ENCODE measurements at regions not wholly inside any gene's neighbourhood (a gene's known extent, or its start where the extent isn't known, plus 50 kb on each side); places are given as distances from the start of the nearest gene placed in this dataset.

GRCh38 chr10:1841759-1842158 is 104.4 kb upstream of the ADARB2 start (continued):
- TF ChIP-seq, protein P1, sequence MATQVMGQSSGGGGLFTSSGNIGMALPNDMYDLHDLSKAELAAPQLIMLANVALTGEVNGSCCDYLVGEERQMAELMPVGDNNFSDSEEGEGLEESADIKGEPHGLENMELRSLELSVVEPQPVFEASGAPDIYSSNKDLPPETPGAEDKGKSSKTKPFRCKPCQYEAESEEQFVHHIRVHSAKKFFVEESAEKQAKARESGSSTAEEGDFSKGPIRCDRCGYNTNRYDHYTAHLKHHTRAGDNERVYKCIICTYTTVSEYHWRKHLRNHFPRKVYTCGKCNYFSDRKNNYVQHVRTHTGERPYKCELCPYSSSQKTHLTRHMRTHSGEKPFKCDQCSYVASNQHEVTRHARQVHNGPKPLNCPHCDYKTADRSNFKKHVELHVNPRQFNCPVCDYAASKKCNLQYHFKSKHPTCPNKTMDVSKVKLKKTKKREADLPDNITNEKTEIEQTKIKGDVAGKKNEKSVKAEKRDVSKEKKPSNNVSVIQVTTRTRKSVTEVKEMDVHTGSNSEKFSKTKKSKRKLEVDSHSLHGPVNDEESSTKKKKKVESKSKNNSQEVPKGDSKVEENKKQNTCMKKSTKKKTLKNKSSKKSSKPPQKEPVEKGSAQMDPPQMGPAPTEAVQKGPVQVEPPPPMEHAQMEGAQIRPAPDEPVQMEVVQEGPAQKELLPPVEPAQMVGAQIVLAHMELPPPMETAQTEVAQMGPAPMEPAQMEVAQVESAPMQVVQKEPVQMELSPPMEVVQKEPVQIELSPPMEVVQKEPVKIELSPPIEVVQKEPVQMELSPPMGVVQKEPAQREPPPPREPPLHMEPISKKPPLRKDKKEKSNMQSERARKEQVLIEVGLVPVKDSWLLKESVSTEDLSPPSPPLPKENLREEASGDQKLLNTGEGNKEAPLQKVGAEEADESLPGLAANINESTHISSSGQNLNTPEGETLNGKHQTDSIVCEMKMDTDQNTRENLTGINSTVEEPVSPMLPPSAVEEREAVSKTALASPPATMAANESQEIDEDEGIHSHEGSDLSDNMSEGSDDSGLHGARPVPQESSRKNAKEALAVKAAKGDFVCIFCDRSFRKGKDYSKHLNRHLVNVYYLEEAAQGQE (IDR thresholded peaks at IDR 0.05), result no peak
- TF ChIP-seq RAD21 (IDR thresholded peaks at IDR 0.05) (no peak), NR2F2 (IDR thresholded peaks at IDR 0.05) (no peak), EGR1 (IDR thresholded peaks at IDR 0.05; ENCODE audit: low read depth in 2 of 2) (no peak)

- H3K4me3 ChIP-seq (ENCODE audit: low read depth in 1 of 3, low read length in 3 of 3), result no peak overlapping the region
Observed at GRCh38 chr10:1829712-1830111, 92.4 kb upstream of the ADARB2 start.

DNA sequence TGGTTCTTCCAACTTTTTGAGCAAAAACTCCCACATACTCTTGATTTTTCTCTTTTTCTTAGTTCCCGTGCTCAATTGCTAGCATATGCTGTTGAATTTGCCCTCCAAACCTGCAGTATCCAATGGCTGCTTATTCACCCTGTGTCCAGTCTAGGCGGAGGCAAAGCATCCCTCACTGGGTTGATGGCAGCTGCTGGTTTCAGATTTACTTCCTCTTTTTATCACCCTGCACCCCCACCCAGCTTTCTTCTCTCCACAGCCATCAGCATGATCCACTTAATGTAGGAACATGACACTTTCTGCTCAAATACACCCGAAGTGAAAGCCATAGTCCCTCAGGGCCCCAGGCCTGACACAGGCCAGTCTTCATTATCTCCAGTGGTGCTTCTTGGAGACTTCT is 87.6 kb upstream of the ADARB2 start:
- no peak overlapping the region for H3K4me3 ChIP-seq (ENCODE audit: low read depth in 1 of 3, low read length in 3 of 3)
- H3K9me3 ChIP-seq (ENCODE audit: control insufficient read depth in 4 of 4, low read length in 3 of 4), result peaks cover 0 to 8% (median 4%) of the 10 kb centered on the region in 4 donors
- peaks cover 0 to 2% (median 0%) of the 10 kb centered on the region in 4 donors for H3K27me3 ChIP-seq (ENCODE audit: control insufficient read depth in 4 of 4, insufficient read depth in 4 of 4, low read length in 3 of 4)
- no peaks in the 10 kb centered on the region for H3K4me1 ChIP-seq (ENCODE audit: control insufficient read depth in 4 of 4, insufficient read depth in 4 of 4, low read length in 3 of 4)
- no peak for DNase-seq (ENCODE audit: low spot score)
- H3K27ac ChIP-seq (ENCODE audit: low read depth in 1 of 2, low read length in 2 of 2), result no peak overlapping the region
- H3K9ac ChIP-seq (ENCODE audit: low read depth in 1 of 2, low read length in 2 of 2), result no peak overlapping the region
- 53% methylated on average over 3 of the region's 3 CpGs for WGBS
- H3K36me3 ChIP-seq (ENCODE audit: control insufficient read depth in 4 of 4, insufficient read depth in 3 of 4, low read depth in 1 of 4, low read length in 3 of 4), result no peaks in the 10 kb centered on the region
- TF ChIP-seq, protein P2, sequence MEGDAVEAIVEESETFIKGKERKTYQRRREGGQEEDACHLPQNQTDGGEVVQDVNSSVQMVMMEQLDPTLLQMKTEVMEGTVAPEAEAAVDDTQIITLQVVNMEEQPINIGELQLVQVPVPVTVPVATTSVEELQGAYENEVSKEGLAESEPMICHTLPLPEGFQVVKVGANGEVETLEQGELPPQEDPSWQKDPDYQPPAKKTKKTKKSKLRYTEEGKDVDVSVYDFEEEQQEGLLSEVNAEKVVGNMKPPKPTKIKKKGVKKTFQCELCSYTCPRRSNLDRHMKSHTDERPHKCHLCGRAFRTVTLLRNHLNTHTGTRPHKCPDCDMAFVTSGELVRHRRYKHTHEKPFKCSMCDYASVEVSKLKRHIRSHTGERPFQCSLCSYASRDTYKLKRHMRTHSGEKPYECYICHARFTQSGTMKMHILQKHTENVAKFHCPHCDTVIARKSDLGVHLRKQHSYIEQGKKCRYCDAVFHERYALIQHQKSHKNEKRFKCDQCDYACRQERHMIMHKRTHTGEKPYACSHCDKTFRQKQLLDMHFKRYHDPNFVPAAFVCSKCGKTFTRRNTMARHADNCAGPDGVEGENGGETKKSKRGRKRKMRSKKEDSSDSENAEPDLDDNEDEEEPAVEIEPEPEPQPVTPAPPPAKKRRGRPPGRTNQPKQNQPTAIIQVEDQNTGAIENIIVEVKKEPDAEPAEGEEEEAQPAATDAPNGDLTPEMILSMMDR (IDR thresholded peaks at IDR 0.05; ENCODE audit: low read depth, low read length, missing input control), result no peak
- no peak for TF ChIP-seq NR2F2 (IDR thresholded peaks at IDR 0.05)
- no peak for TF ChIP-seq YY1 (IDR thresholded peaks at IDR 0.05)
- TF ChIP-seq SP1 (IDR thresholded peaks at IDR 0.05), result no peak
- TF ChIP-seq RXRA (IDR thresholded peaks at IDR 0.05), result no peak
- no peak for TF ChIP-seq FOXA2 (IDR thresholded peaks at IDR 0.05)
- no peak for TF ChIP-seq ZBTB33 (IDR thresholded peaks at IDR 0.05)
- TF ChIP-seq JUND (IDR thresholded peaks at IDR 0.05), result no peak
- TF ChIP-seq FOXA1 (IDR thresholded peaks at IDR 0.05), result no peak
- TF ChIP-seq TAF1 (conservative IDR thresholded peaks at IDR 0.05), result no peak
- TF ChIP-seq RAD21 (IDR thresholded peaks at IDR 0.05), result no peak

More at GRCh38 chr10:1829712-1830111, 92.4 kb upstream of the ADARB2 start:
- TF ChIP-seq FOXA1 (IDR thresholded peaks at IDR 0.05) (no peak), TAF1 (conservative IDR thresholded peaks at IDR 0.05) (no peak), NR2F2 (IDR thresholded peaks at IDR 0.05) (no peak), GABPA (IDR thresholded peaks at IDR 0.05 in 1 of 2, conservative IDR thresholded peaks at IDR 0.05 in 1 of 2) (no peak), RAD21 (IDR thresholded peaks at IDR 0.05) (no peak), YY1 (IDR thresholded peaks at IDR 0.05) (no peak), HNF4A (conservative IDR thresholded peaks at IDR 0.05) (no peak), MAX (IDR thresholded peaks at IDR 0.05) (no peak)
- TF ChIP-seq, protein P1 (IDR thresholded peaks at IDR 0.05), result no peak
- Histone ChIP-seq H3K9ac (ENCODE audit: low read depth in 1 of 2, low read length in 2 of 2) (no peak overlapping the region), H3K27ac (ENCODE audit: low read depth in 1 of 2, low read length in 2 of 2) (no peak overlapping the region), H3K4me1 (ENCODE audit: control insufficient read depth in 4 of 4, insufficient read depth in 4 of 4, low read length in 3 of 4) (no peaks in the 10 kb centered on the region), H3K27me3 (ENCODE audit: control insufficient read depth in 4 of 4, insufficient read depth in 4 of 4, low read length in 3 of 4) (peaks cover 0 to 2% (median 0%) of the 10 kb centered on the region in 4 donors), H3K36me3 (ENCODE audit: control insufficient read depth in 4 of 4, insufficient read depth in 3 of 4, low read depth in 1 of 4, low read length in 3 of 4) (no peaks in the 10 kb centered on the region), H3K9me3 (ENCODE audit: control insufficient read depth in 4 of 4, low read length in 3 of 4) (peaks cover 0 to 5% (median 4%) of the 10 kb centered on the region in 4 donors)
- WGBS, result 82% methylated on average over 5 of the region's 5 CpGs
- no peak for DNase-seq (ENCODE audit: low spot score)
